ENCODE measurements at regions not wholly inside any gene's neighbourhood (a gene's known extent, or its start where the extent isn't known, plus 50 kb on each side); places are given as distances from the start of the nearest gene placed in this dataset.

DNA sequence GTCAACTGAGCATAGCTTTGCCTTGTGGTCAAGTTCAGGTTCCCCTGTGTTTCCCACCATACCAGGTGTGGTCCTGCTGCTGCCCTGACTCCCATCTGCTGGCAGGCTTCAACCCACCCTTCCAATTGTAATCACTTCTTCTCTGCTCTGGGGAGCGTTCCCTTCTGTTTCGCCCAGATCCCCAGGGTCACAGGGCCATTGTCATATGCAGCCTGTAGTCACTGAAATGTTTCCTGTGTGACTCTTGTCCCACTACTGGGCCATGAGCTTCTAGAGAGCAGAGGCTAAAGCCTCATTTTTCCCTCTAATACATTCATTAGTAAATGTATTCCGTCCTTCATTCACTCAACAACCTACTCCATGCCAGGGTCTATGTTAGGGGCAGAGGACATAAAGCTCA is 75.0 kb upstream of the LAPTM4A start:
- DNase-seq (ENCODE audit: low spot score) = no peak
- ATAC-seq (ENCODE audit: low FRiP score) = no peak
- no peak for TF ChIP-seq CTCF (IDR thresholded peaks at IDR 0.05)

GRCh38 chr2:20126040-20126439 is 74.6 kb upstream of the LAPTM4A start:
- ATAC-seq (ENCODE audit: low FRiP score) = no peak
- DNase-seq (ENCODE audit: low spot score) = no peak
- TF ChIP-seq CTCF (IDR thresholded peaks at IDR 0.05) = no peak

DNA sequence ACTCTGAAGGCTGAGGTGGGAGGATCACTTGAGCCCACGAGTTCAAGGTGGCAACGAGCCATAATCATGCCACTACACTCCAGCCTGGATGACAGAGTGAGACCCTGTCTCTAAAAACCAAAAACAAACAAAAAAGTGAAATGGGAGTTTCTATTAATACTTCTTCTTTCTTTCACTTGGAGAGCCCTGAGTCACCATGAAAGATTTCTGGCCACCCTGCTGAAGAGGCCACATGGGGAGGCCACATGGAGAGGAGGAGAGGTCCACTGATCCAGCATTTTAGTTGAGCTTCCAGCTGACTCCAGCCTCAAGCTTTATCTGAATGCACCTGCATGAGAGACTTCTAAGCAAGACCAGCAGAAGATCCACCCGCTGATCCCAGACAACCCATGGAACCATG is 74.2 kb upstream of the LAPTM4A start:
- DNase-seq (ENCODE audit: low spot score) (no peak), ATAC-seq (ENCODE audit: low FRiP score) (no peak)
- no peak for TF ChIP-seq CTCF (IDR thresholded peaks at IDR 0.05)

DNA sequence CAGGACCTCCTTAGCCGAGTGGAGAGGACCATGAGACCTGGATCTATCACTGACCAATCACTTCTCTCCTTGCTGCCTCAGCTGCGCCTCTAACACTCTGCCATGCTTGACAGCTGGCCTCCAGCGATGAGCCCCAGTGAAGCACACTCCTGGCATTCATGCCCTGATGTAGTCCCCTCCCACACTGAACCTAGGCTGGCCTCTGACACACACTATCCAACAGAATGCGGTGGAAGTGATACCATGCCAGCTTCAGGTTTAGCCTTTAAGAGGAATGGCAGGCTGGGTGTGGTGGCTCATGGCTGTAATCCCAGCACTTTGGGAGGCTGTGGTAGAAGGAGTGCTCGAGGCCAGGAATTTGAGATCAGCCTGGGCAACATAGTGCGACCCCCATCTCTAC is 73.7 kb upstream of the LAPTM4A start:
- ATAC-seq (ENCODE audit: low FRiP score) (no peak), DNase-seq (ENCODE audit: low spot score) (no peak)
- TF ChIP-seq CTCF (IDR thresholded peaks at IDR 0.05) = no peak

GRCh38 chr2:20123871-20124594 is 72.6 kb upstream of the LAPTM4A start:
- no peak for TF ChIP-seq CTCF (IDR thresholded peaks at IDR 0.05)
- ATAC-seq (ENCODE audit: low FRiP score) (no peak), DNase-seq (ENCODE audit: low spot score) (no peak)

DNA sequence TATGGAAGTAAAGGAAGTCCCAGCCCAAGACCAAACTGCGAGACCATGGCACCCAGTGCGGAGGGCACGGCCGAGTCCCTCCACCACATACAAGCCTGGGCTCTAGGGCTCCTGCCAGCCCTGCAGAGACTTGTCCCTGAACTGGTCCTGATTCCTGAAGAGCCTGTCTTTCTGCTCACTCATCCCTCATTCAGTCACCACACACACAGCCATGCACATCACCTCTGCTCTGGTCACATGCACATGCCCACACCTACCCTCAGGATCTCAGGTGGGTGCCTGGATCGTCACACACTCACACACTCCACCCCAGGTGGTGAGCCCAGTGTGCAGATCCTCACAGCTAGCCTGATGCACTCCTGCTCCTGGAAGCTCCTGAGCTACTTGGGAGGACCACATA is 71.4 kb upstream of the LAPTM4A start:
- no peak for DNase-seq (ENCODE audit: low spot score)
- ATAC-seq (ENCODE audit: low FRiP score) = no peak
- TF ChIP-seq CTCF (IDR thresholded peaks at IDR 0.05) = no peak
